ENCODE measurements at regions not wholly inside any gene's neighbourhood (a gene's known extent, or its start where the extent isn't known, plus 50 kb on each side); places are given as distances from the start of the nearest gene placed in this dataset.
"Not testable (repeated sequence)": the region's sequence is repeated elsewhere in the genome, so short reads cannot be mapped to it uniquely, and the experiment has no call there.

DNA sequence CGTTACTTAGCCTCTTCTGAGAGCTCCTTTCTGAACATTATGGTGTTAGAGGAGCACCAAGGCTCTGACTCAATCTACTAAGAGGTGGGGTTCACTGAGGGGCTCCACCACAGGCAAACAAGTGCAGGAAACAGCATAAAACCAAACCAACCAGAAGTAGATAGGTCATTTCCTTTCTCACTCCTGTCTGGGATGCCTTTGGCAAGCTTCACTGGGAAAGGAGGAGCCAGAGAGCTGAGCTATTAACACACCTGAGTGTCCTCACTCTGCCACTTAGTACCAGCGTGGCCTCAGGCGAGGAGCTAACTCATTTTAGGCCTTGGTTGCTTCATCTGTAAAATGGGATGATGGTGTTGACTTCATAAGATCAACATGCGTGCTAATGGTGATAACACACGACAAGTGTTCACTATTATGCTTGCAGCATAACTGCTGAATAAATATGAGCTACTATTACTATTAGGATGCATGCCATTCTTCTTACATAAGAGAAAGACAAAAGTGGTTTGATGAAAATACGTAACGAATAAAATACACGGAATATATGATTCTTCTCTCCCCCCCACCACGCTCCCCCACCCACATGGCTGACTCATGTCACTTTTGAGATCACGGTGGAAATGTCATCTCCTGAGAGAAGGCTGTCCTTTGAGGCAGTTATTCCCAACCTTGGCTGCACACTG is 185.4 kb downstream of the BCAS1 start:
- no peak for DNase-seq (ENCODE audit: low read depth)
- no peak for TF ChIP-seq CTCF (IDR thresholded peaks at IDR 0.05; ENCODE audit: insufficient read depth, low read depth, low read length, missing control alignments)
- no peak overlapping the region for H3K4me3 ChIP-seq (ENCODE audit: low read depth, low read length)

- TF ChIP-seq CTCF (IDR thresholded peaks at IDR 0.05; ENCODE audit: insufficient read depth, low read depth, low read length, missing control alignments) = no peak
- no peak overlapping the region for H3K4me3 ChIP-seq (ENCODE audit: low read depth, low read length)
- no peak for DNase-seq (ENCODE audit: low read depth)
Observed at GRCh38 chr20:53883098-53883911, 187.1 kb downstream of the BCAS1 start.

GRCh38 chr20:53882438-53882986 is 187.9 kb downstream of the BCAS1 start:
- DNase-seq (ENCODE audit: low read depth); H3K4me3 ChIP-seq (ENCODE audit: low read depth, low read length): not testable (repeated sequence)

DNA sequence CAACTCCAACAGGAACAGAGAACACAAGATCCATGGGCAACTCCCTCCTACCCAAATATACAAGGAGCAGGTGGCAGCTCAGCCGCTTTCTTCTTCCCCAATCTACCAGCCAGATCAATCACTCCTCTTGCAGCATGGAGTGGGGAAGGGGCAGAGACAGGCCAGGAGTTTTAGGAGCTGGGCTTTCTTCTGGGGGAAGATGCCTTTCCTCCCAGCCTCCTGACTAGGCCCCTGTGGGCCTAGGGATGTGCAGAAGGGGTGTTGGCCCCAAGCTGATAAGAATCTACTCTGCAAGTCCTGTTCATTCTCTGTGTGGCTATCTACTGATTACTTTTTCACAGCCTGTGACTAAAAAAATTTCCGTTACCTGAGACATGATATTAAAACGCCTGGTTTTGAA is 189.0 kb downstream of the BCAS1 start:
- DNase-seq (ENCODE audit: low read depth) = no peak
- no peak for TF ChIP-seq CTCF (IDR thresholded peaks at IDR 0.05; ENCODE audit: insufficient read depth, low read depth, low read length, missing control alignments)
- no peak overlapping the region for H3K4me3 ChIP-seq (ENCODE audit: low read depth, low read length)

- no peak for TF ChIP-seq CTCF (IDR thresholded peaks at IDR 0.05; ENCODE audit: insufficient read depth, low read depth, low read length, missing control alignments)
- H3K4me3 ChIP-seq (ENCODE audit: low read depth, low read length) = no peak overlapping the region
- DNase-seq (ENCODE audit: low read depth) = no peak
Observed at GRCh38 chr20:53880108-53880641, 190.2 kb downstream of the BCAS1 start.

DNA sequence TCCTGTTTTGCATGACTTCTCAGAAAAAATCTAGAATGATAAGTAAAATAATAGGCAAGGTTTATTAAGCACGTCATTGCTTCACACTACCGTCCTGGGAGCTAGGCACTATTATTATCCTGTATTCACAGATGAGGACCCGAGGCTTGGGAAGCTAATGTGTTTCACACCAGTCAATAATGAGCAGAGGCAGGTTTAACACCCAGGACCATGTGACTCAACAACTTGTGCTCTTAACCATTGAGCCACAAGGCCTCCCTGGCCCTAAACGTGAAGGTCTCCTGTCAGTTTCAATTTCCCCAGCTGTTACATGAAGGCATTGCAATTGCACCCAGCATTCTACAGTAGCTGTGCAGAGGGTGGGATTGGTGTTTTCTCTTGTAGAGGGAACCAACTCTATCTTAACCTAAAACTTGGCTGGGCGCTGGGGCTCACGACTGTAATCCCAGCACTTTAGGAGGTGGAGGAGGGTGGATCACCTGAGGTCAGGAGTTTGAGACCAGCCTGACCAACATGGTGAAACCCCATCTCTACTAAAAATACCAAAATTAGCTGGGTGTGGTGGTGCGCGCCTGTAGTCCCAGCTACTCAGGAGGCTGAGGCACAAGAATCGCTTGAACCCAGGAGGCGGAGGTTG is 191.2 kb downstream of the BCAS1 start:
- no peak overlapping the region for H3K4me3 ChIP-seq (ENCODE audit: low read depth, low read length)
- TF ChIP-seq CTCF (IDR thresholded peaks at IDR 0.05; ENCODE audit: insufficient read depth, low read depth, low read length, missing control alignments) = no peak
- no peak for DNase-seq (ENCODE audit: low read depth)

Data from GM12865 (cell line).